ENCODE measurements at regions not wholly inside any gene's neighbourhood (a gene's known extent, or its start where the extent isn't known, plus 50 kb on each side); places are given as distances from the start of the nearest gene placed in this dataset.
"Not testable (repeated sequence)": the region's sequence is repeated elsewhere in the genome, so short reads cannot be mapped to it uniquely, and the experiment has no call there.

DNA sequence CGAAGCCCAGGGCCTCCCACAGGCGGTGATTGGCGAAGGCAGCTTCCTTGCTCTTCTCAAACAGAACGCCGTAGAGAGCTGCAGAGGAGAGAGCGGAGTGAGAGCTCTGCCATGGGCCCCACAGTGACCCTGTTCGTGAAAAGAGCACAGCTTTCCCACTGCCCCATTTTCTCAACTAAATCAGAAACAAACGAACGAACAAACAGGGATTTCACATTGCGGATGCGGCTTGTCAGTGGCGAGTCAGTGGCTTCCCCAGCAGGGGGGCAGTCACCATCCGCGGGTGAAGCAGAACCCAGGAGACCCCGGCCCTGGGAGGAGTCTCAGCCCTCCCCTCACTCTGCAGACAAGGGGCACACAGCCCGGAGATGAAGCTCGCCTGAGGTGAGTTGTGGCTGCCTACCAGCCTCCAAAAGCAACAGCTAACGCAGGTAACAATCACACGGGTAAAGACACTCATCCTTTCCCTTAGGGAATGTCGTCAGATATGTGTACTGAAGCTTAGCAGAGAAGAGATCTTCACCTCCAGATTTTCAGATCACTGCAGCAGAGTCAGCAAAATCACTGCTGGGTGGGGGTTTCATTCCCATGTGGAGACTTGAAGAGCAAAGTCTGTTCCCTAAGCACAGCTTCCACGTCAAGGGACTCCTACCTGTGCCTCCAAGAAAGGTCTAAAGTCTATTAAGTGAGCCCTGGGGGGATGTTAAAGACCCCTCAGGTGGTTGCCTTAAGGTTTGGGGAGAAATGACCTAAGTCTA, 51.2 kb upstream of the GPR31 start:
- no peak for DNase-seq

DNA sequence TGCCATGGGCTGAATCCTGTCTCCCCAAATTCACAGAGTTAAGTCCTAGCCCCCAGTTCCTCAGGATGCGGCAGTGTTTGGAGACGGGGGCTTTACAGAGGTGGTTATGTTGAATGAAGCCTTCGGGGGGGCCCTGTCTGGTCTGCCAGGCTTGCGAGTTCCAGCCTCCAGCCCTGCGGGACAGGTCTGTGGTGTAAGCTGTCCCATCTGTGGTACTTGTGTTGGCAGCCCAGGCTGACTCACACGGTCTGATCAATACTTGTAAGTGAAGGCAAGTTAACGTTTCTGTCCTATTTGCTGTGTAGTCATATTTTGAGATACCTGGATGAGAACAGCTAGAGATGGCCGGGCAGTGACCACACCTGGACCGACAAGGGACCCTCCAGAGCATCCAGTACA, 51.8 kb upstream of the GPR31 start:
- no peak for DNase-seq

DNA sequence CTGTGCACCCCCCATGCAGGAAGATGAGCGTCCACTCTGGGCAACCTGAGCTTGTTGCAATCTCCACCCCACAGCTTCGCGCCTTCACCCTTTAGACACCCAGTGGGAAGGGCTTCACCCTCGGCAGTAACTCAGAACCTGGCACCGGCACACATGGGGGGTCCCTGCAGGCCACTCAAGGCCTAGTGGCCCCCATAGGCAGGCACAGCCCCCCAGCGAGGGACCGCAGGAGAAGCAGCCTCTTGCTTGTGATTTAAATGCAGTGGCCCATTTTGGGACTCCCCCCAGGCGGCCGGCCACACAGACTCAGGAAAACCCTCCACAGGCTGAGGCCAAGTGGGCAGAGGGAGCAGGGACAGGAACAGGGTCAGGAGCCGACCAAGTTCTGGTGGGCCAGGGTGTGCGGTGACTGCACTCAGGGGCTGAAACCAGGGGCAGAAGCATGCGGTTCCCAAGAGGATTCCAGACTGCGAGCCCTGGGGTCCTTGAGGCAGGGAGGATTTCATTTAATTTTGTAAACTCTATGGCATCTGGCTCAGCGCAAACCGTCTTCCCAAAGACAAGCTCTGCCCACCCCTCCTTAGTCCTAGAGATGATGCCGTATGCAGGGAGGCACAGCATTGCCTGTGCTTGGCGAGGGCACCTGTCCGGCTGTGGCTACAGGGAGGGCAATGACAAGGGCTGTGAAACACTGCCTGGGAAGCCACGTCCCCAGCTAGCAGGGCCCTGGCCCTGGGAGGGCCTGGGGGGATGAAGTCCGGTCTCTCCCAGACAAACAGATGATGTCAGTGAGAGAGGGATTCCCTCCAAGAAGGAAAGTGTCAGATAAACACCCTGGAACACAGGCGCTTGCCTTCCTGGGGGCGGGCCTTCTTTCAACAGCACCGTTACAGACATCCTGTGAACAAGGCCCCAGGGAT, 52.9 kb upstream of the GPR31 start:
- no peak for DNase-seq

DNA sequence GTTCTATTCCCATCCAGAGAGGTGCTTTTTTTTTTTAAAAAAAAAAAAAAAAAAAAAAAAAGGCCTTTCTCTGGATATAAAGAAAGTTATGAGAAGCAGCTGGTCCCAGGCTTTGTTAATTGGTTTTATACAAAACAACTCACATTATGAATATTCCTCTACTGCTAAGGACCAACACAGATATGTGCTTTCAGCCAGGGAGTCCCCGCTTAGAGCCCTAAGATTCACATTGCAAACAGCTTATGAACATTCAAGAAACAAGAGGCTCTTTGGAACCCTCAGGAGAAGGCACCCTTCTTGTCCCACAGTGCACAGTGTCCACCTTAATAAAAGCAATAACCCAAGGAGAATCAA, 53.5 kb upstream of the GPR31 start:
- no peak for DNase-seq

DNA sequence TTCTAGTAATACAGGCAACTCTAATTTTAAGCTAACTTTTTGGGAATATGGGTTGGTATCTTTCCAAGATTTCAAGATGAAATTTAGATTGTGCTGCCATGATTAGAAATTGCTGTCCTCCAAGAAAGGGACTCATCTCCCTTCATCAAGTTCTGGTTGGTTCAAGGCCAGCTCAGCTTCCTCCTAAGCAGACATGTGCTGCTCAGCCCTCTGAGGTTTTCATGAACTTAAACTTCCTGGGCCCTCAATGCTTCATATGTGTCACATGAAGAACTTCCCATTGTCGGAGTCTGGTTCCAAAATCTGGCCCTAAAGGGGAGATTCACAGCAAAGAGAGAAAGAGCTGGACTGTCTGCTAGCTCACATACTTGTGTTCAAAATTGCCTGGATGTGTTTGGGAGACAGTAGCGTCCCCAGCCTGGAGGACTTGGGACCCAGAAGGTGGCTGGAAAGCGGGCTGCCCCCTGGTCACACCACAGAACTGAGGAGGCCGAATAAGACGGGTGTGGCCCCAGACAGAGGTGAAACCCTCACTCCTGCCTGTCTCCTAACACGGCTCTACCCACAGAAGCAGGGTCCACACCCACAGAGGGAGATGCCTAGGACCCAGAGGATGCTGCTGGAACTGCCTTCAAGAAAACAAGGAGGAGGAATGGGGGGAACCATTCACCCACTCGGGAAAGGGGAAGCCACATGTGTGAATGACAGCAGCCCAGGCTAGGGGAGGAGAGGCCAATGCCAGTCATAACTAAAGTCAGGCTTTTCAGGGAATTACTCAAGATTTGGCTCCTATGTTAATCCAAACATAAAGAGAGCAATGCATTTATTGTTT, 54.3 kb upstream of the GPR31 start:
- DNase-seq = no peak

DNA sequence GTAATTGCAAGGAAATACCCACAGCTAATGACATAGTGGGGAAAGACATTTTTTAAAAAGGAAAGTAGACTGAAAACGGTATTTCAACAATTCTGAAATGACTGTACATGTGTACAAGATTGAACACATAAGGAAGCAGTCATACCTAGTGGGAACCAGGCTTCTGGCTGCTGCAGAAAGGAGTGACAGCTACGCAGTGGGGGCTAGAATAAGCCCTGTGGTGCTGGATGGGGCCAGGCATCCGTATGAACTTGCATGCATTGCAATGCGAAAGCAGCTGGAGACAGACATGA, 54.9 kb upstream of the GPR31 start:
- no peak for DNase-seq

DNA sequence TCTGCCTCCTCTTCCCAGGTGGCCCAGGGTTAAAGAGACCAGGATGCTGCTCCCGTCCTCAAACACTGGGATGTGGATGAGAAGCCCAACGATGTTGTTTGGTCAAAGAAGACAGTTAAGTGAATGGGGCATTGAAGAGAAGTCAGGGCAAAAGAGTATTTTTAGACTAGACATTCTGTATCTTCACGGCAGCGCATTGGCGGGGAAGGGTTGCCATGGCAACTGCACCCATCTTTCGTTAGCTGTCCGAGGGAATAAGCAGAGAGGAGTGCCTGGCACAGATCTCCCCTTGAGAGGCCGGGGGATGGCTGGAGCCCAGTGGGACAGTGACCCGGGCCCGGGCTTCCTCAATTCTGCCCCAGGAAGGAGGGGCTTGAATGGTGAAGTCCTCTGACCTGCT, 56.4 kb upstream of the GPR31 start:
- no peak for DNase-seq

DNA sequence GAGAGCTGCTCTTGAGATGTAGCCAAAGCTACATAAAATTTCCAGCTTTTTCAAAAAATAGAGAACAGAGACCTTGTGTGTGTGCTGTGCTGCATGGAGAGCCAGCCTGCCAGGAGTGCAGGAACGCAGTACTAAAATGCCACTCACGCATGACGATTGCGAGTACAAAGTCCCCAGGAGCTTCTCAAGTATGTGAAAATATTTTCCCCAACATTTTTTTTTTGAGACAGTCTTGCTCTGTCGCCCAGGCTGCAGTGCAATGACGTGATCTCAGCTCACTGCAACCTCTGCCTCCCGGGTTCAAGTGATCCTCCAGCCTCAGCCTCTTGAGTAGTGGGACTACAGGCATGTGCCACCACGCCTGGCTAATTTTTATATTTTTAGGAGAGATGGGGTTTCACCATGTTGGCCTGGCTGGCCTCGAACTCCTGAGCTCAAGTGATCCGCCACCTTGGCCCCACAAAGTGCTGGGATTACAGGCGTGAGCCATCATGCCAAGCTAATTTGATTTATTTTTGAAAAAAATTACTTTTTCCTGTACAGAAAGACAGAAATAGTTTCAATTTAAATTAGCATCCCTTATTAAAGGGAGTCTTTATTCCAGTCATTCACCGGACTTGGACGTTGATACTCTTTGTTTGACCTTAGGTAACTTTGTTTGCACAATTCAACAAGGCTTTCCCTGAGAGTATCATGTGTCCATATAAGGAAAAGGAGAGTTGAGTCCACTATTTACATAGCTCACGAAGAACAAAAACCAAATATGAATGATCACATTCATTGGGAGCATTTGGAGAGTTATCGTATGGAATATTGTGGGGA, 57.9 kb upstream of the GPR31 start:
- not testable (repeated sequence) for DNase-seq

DNA sequence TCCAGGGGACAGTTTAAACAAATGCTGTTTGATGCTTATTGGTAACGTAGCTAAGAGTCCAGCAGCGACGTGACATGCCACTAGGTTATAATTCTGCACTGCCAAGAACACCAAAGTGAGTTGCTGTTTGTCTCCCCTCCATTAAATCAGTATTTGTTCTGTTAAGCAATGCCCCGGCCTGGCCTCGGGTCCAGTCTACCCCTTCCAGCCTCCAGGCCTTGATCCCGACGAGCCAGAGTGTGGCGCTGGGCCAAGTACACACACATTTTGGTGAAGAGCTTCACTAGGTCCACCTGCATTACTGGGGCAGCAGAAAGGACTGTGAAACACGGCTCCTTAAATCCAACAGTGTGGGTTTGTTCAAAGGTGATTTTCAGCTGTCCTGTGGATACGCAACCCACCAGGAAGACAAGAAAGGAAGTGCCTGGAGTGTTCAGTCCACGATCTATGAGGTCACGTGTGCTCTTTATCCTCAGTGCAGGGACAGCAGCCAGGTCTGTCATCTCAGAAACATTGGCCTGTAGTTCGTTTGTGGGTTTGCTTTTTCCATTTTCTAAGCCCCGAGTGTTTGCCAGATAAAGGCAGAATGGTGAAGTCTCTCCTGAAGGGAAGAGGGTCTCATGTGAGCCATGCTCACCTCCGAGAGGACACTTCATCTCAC, 58.7 kb upstream of the GPR31 start:
- DNase-seq = not testable (repeated sequence)

DNA sequence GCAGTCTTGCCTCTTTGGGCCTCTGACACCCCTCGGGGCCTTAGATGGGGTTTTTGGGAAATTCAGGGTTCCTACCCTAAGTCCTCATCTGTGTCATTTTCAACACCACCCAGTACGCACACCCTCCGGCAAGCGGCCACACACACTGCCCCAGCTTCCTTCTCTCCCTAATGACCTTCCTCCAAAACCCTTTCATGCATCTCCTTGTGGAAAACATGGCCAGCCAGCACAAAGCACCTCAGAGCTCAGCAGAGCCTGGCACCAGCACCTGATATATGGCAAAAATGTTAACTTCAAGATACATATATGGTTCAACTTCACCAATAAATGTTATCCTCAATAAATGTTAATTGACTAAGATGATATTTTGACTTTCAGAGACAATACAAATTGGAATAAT, 59.3 kb upstream of the GPR31 start:
- not testable (repeated sequence) for DNase-seq

DNA sequence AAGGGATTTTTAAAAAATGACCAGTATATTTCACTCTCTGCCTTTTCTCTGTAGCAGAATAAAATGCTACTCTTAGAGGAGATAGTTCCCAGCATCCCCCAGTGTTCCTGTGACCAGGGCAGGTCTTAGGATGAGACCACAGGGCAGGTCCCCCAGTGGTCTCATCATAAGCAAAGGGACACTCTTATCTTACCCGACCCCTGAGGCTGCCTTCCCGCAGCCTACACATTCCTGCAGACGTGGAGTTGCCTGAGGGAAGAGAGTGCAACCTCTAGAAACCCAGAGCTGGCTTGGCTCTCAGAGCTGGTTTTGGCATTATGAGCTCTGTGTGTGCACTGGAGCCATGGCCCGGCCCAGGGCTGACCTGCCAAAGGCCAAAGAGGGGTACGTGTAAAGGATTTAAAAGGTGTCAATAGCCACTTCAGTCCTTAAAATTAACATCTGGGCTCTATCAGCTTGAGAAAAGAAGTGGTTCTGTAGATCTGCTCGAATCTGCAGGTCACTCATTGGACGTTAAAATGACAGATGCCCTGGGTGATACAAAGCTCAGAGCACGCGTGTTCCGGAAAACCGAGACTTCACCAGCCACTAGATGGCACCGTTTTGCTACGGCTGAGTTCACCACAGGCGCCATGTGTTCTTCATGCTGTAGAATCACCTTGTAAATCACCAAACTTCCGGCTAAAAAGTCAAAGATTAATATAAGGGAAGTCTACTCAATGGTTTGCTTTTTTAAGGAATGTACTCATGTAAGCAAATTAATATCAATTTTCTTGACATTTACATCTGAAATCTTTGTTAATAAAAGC, 60.4 kb upstream of the GPR31 start:
- DNase-seq = peak; percentile 54

DNA sequence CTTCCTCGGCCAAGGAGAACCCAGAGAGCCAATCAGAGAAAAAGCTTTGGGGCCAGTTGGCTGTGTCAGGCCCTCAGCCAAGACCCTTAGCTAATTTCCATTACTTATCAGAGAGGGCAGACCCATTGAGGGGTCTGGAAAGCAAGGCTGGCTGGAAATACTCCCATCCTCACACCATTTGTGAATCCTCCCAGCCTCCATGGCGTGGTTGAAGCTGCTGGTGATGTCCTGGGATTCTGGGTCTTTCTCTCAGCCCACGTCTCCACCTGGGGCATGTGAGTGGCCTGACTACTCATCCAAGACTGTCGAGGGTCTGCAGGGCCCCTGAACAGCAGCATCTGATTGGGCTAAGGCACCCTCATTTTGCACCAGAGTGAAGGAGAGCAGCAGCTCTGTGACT, 61.3 kb upstream of the GPR31 start:
- DNase-seq = not testable (repeated sequence)

DNA sequence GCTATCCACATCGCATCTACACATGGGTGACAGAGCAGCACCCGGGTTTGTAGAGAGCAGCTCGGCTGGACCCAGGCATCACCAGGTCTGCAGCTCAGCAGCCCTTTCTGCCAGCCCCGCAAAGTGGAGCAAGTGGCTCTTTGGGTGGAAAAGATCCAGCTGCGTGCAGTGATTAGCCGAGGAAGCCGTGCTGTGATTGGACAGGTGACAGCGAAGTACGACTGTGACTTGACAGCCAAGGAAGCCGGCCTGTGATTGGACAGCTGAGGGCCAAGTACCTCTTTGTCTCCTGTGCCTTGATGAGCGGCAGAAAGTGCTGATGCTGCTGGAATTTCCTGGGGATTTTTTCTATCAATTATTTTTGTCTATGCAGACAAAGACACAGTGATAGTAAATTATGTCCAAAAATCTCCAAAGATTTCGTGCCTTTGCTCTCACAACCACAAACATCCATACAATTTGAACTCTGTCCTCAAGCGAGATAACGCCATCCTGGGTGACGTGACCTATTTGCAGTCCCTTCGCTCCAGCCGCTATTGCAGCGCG, 62.3 kb upstream of the GPR31 start:
- no peak for DNase-seq

DNA sequence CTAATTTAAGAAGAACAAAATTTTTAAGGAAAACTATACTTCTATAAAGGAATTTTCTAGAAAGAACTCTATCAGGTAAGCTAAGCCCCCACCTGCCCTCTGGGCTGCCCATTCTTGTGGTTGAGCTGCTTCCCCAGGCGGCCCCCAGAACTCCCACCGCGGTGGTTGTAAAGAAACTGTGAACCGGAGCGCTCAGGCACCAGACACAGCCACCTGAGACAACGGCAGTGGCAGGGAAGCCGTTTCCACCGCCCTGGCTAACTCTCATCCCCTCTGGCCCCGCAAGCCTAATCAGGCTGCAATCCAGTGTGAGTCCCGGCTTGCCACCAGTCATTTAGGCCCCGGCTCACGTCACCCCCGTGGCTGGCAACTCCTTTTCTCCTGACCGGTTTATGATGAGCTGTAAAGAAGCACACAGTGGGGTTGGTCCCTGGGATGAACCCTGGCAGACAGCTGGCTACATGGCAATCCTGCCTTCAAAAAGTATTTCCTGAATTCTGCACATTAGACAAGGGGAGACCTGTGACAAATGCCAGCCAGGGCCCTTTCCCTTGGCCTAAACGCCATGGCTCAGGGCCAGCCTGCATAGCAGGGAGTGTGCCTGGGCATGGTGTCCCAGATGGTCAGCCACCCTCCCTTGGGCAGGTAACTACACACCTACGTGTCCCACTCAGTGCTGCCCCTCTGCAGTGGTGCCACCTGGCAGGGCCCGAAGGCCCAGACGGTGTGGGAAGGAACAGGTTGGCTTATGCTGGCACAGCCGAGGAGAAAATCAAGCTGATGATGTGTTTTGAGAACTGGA, 63.8 kb upstream of the GPR31 start:
- no peak for DNase-seq

DNA sequence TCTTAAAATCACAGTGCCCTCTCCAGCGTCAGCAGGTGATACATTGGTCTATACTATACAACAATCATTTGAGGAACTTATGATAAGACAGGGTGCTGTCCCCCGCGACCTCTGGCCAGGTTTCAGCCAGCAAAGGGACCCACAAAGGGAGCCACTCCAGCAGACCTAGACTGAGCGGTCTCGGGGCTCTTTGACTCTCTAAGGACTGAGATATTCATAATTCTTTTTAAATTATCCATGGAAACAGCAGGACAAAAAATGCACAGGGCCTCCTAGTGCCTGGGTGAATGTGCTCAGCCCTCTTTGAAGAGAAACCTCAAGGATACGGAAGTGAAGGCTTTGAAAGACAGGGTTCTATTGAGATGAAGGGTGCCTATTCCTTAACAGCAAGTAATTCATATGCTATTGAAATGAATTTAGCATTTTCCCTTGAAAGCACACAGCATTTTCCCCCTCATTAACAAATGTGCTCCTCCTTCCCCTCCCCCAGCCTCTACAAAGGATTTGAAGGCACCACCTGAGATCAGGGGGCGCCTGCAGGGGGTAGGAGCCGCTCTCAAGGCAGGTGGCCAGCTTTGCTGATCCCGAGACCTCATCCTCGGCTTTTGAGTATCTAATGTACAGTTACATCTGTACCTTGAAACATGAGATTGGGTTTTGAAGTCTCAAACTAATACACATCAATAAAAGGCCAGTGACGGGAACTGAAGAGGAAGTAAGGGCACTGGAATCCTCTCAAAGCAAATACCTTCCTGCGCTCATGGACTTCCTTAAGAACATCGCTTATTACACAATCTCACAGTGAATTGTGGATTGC, 65.3 kb upstream of the UNC93A start:
- peak; percentile 21 for DNase-seq

DNA sequence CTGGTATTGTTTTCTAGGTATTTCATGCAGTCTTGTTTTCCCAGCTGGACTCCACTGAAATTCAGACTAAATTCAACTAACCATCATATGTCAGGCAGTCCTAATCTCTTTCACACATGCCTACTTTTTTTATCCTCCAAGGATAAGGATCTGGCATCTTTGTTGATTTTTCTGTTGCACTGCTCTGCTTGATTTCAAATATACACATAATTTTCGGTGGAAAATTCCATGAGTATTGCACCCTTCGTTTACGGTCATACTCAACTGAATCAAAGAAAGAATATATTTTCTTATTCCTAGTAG, 64.8 kb upstream of the UNC93A start:
- no peak for DNase-seq

DNA sequence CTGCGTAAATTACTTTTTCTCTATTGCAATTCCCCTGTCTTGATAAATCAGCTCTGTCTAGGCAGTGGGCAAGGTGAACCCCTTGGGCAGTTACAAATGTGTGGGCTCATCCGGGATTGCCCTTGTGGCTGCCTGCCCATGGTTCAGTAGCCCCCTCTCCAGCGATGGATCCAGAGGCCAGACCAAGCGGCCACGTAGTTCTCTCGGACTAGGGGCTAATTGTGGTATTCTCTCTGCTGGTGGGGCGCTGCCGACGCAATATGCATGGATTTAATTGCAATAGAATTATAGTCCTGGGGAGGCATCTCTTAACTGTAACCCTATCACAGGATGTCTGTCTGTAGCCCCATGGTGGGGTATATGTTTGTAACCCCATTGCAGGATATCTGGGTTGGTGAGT, 64.3 kb upstream of the UNC93A start:
- no peak for DNase-seq

DNA sequence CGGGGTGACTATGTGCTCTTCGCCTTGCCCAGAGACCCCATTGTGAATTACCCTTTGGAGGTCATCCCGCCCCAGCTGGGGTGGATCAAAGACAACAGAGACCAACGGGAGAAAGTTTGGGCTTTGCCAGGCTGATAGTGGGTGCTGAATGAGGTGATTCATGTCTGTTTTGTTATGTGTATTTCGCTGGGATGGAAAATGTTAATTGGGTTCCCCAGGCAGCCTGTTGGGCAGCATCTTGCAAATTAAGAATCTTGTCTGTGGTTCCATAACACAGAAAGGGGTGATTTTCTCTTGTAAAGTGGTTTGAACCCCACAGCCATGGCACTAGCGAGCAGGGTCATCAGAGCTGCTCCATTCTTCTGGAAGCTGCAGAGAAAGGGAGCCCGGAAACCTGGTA, 63.1 kb upstream of the UNC93A start:
- no peak for DNase-seq

DNA sequence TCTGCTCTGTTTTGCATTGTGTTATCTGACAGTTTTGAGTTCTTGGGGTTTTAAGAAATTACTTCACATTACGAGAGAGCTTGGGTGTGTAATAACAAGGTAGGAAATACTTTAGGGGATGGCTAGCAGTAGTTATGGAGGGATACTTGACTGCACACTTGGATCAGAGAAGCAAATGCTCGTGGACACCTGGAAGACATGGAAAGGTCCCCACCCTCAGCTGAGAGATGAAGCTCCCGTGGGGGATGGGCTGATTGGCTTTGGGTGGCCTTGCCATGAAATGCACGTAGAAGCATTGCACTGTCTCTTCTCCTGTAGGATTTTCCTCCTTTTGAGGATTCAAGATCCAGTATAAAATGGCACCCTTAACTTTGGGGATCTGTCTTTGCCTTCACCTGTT, 61.5 kb upstream of the UNC93A start:
- DNase-seq = no peak
